IPS-18a (cell line): ENCODE measurements at regions not wholly inside any gene's neighbourhood (a gene's known extent, or its start where the extent isn't known, plus 50 kb on each side); places are given as distances from the start of the nearest gene placed in this dataset.

ENCODE experiments used
- H3K27ac ChIP-seq: one replicate; pipeline ENCODE4 v1.5.1; 2013; ENCODE audit warnings: low read length
- H3K27me3 ChIP-seq: one replicate; pipeline ENCODE4 v1.6.1; 2013; ENCODE audit warnings: mild to moderate bottlenecking, low read length; ENCODE audit not compliant: control insufficient read depth, insufficient read depth
- H3K36me3 ChIP-seq: one replicate; pipeline ENCODE4 v1.6.1; 2013; ENCODE audit warnings: low read depth, low read length; ENCODE audit not compliant: control insufficient read depth
- H3K4me1 ChIP-seq: one replicate; pipeline ENCODE4 v1.6.1; 2013; ENCODE audit warnings: low read depth, low read length; ENCODE audit not compliant: control insufficient read depth
- H3K4me3 ChIP-seq: one replicate; pipeline ENCODE4 v1.5.1; 2013; ENCODE audit warnings: low read length
- H3K9ac ChIP-seq: one replicate; pipeline ENCODE4 v1.6.1; 2013; ENCODE audit warnings: mild to moderate bottlenecking, low read length, moderate library complexity
- H3K9me3 ChIP-seq: one replicate; pipeline ENCODE4 v1.6.1; 2013; ENCODE audit warnings: low read depth, low read length; ENCODE audit not compliant: control insufficient read depth

GRCh38 chr12:58764100-58764953 lies 156.0 kb downstream of the LRIG3 start:
- Histone ChIP-seq H3K9me3 (no peaks in the 10 kb centered on the region), H3K9ac (no peak overlapping the region), H3K27me3 (no peaks in the 10 kb centered on the region), H3K27ac (no peak overlapping the region), H3K4me1 (no peaks in the 10 kb centered on the region), H3K36me3 (no peaks in the 10 kb centered on the region), H3K4me3 (no peak overlapping the region)

GRCh38 chr12:58765076-58765475 lies 155.2 kb downstream of the LRIG3 start:
- Histone ChIP-seq H3K4me3 (no peak overlapping the region), H3K4me1 (no peaks in the 10 kb centered on the region), H3K9ac (no peak overlapping the region), H3K27me3 (no peaks in the 10 kb centered on the region), H3K27ac (no peak overlapping the region), H3K9me3 (no peaks in the 10 kb centered on the region), H3K36me3 (no peaks in the 10 kb centered on the region)

GRCh38 chr12:58765653-58766512 lies 154.4 kb downstream of the LRIG3 start:
- H3K4me1 ChIP-seq = no peaks in the 10 kb centered on the region
- no peaks in the 10 kb centered on the region for H3K36me3 ChIP-seq
- no peak overlapping the region for H3K4me3 ChIP-seq
- H3K27me3 ChIP-seq = no peaks in the 10 kb centered on the region
- H3K9me3 ChIP-seq = no peaks in the 10 kb centered on the region
- no peak overlapping the region for H3K27ac ChIP-seq
- H3K9ac ChIP-seq = no peak overlapping the region

DNA sequence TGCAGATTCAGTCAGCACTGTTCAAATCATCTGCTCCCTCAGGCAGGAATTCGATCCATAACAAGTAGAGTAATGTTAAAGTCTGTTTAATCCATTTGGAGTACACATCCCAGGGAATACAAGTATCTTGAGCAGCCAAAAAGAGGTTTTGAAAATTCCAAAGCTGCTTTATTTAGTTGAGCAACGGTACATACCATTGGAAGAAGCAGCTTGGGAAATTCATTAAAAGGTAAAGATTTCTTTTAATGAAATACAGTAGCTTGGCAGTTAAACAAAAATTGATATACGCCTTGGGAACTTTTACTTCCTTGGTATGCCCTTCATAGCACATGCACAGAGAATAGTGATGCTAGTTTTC lies 153.8 kb downstream of the LRIG3 start:
- Histone ChIP-seq H3K36me3 (no peaks in the 10 kb centered on the region), H3K4me1 (no peaks in the 10 kb centered on the region), H3K9me3 (no peaks in the 10 kb centered on the region), H3K27me3 (no peaks in the 10 kb centered on the region), H3K27ac (no peak overlapping the region), H3K9ac (no peak overlapping the region), H3K4me3 (no peak overlapping the region)

- Histone ChIP-seq H3K4me1 (no peaks in the 10 kb centered on the region), H3K4me3 (no peak overlapping the region), H3K27me3 (no peaks in the 10 kb centered on the region), H3K9ac (no peak overlapping the region), H3K9me3 (no peaks in the 10 kb centered on the region), H3K36me3 (no peaks in the 10 kb centered on the region), H3K27ac (no peak overlapping the region)
Measured at GRCh38 chr12:58767496-58767895, 152.8 kb downstream of the LRIG3 start.

GRCh38 chr12:58773986-58774385 lies 146.3 kb downstream of the LRIG3 start:
- H3K27ac ChIP-seq = no peak overlapping the region
- no peak overlapping the region for H3K4me3 ChIP-seq
- H3K9me3 ChIP-seq = no peaks in the 10 kb centered on the region
- H3K4me1 ChIP-seq = no peaks in the 10 kb centered on the region
- no peaks in the 10 kb centered on the region for H3K36me3 ChIP-seq
- no peak overlapping the region for H3K9ac ChIP-seq
- no peaks in the 10 kb centered on the region for H3K27me3 ChIP-seq

DNA sequence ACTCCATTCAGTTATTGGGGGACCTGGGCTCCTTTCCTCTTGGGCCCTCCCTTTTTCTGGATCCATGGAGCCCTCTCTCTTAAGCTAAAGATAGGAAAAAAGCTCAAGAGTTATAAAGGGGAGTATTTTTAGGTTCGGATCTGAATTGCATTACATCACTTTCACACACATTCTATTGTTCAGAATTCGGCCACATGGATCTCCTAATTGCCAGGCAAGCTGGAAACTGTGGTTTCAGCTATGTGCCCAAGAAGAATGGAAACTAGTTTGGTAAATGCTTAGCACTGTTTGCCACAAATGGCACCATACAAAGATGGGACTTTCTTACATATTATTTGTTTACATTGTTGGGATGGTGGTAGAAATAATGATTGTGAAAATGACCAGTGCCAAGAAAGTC lies 145.6 kb downstream of the LRIG3 start:
- H3K36me3 ChIP-seq = no peaks in the 10 kb centered on the region
- no peaks in the 10 kb centered on the region for H3K27me3 ChIP-seq
- no peaks in the 10 kb centered on the region for H3K4me1 ChIP-seq
- no peak overlapping the region for H3K27ac ChIP-seq
- H3K9me3 ChIP-seq = no peaks in the 10 kb centered on the region
- H3K9ac ChIP-seq = no peak overlapping the region
- H3K4me3 ChIP-seq = no peak overlapping the region

- no peaks in the 10 kb centered on the region for H3K27me3 ChIP-seq
- H3K4me1 ChIP-seq = no peaks in the 10 kb centered on the region
- H3K9me3 ChIP-seq = no peaks in the 10 kb centered on the region
- H3K4me3 ChIP-seq = no peak overlapping the region
- no peak overlapping the region for H3K27ac ChIP-seq
- no peaks in the 10 kb centered on the region for H3K36me3 ChIP-seq
- no peak overlapping the region for H3K9ac ChIP-seq
Measured at GRCh38 chr12:58775396-58775795, 144.9 kb downstream of the LRIG3 start.

DNA sequence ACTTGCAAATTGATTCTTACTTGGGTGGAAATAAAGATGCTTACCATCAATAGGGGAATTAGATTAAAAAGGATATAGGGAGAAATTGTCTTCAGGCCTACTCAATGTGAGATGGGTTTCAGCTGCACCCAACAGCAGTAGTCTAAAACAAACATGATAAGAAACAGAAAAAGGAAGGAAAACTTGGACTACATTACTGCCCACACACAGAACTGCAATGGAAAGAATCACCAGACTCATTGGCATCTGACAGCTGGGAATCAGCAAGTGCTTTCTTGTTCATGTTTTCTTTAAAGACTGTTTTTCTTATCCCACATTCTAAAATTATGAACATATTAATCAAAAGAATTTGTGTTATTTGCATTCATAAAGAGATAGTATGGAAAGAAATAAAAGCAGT lies 144.2 kb downstream of the LRIG3 start:
- Histone ChIP-seq H3K27me3 (no peaks in the 10 kb centered on the region), H3K27ac (no peak overlapping the region), H3K4me3 (no peak overlapping the region), H3K9me3 (no peaks in the 10 kb centered on the region), H3K9ac (no peak overlapping the region), H3K36me3 (no peaks in the 10 kb centered on the region), H3K4me1 (no peaks in the 10 kb centered on the region)

DNA sequence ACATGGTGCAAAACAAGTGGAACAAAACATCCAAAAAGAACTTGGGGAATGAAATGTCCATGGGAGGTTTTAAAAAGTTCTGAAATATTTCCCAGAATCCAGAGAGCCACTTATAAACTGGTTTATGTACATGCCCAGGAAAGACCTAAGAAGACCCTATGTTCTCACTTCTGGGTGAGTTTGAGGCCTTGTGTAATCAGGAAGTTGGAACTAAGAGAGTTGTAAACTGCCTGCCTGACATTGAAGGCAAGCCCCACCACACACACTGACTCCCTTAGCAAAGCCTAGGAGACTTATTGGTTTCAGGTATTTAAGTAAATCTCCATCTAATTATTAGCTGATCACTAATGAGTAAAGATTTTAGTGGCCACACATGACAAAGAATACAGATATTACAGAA lies 142.5 kb downstream of the LRIG3 start:
- no peak overlapping the region for H3K9ac ChIP-seq

GRCh38 chr12:58781609-58782008 lies 138.7 kb downstream of the LRIG3 start:
- Histone ChIP-seq H3K4me1 (no peaks in the 10 kb centered on the region), H3K36me3 (no peaks in the 10 kb centered on the region), H3K9ac (no peak overlapping the region), H3K4me3 (no peak overlapping the region), H3K27me3 (no peaks in the 10 kb centered on the region), H3K9me3 (no peaks in the 10 kb centered on the region), H3K27ac (no peak overlapping the region)

More for the DNA sequence above, 142.5 kb downstream of the LRIG3 start:
- H3K4me1 ChIP-seq = no peaks in the 10 kb centered on the region
- no peaks in the 10 kb centered on the region for H3K36me3 ChIP-seq
- H3K4me3 ChIP-seq = no peak overlapping the region
- no peaks in the 10 kb centered on the region for H3K9me3 ChIP-seq
- H3K27me3 ChIP-seq = no peaks in the 10 kb centered on the region
- H3K27ac ChIP-seq = no peak overlapping the region
